Glomerular visceral epithelial cell (primary cell): ENCODE measurements at regions not wholly inside any gene's neighbourhood (a gene's known extent, or its start where the extent isn't known, plus 50 kb on each side); places are given as distances from the start of the nearest gene placed in this dataset.
A peak's percentile ranks its signal among the peaks of the same experiment; 100 is the strongest.
"Not testable (repeated sequence)": the region's sequence is repeated elsewhere in the genome, so short reads cannot be mapped to it uniquely, and the experiment has no call there.

Experiments
- DNase-seq: peaks from one replicate; pipeline ENCODE4 v3.0.0-alpha.2; 2016; ENCODE audit errors: extremely low spot score

DNA sequence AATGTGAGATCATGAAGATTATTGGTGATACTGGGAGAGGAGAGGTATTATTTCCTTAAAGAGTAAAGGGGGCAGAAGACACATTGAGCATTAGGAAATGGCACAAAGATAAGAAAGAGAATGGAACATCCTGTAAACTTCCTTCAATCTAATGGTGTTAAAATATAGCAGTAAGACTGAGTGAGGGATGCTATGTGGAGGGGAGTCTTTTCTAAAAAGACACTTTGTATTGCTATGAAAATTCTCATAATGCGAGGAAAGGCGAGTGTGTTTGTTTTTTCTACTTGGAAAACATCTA lies 405.2 kb downstream of the ARL4A start:
- no peak for DNase-seq

DNA sequence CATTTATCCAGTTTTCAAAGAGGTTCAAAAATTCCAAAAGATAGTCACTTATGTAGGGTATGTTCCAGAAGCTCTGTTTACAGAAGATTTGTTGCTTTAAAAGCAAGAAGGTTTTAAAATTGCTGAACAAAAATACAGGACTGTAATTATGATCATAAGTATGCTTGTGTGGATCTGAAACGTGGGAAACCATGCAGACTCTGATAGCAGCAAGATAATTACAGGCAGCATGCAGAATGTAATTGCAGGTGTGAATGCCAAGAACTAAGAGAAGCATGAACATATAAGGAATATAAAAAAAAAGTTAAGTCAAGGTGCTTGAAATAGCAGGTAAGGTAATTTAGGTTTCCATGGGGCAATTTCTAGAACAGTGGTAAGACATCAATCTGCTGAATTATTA lies 405.7 kb downstream of the ARL4A start:
- no peak for DNase-seq

DNA sequence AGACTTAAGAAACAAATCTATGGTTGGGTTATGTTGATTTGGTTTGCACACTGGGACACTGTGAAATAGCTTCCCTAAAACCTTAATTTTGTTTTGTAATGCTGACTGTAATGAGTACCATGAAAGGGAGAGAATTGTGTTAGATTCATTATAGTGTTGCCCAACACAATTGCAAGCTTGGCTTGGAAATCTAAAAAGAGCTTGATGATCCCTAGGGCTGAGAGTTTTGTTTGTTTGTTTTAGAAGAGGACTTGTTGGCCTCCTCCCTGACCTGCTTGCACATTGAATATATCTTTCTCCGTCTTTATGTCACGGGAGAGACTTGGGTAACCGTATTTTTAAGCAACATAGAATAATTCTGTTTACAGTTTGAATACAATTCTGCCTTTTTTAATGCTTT lies 410.1 kb downstream of the ARL4A start:
- no peak for DNase-seq

DNA sequence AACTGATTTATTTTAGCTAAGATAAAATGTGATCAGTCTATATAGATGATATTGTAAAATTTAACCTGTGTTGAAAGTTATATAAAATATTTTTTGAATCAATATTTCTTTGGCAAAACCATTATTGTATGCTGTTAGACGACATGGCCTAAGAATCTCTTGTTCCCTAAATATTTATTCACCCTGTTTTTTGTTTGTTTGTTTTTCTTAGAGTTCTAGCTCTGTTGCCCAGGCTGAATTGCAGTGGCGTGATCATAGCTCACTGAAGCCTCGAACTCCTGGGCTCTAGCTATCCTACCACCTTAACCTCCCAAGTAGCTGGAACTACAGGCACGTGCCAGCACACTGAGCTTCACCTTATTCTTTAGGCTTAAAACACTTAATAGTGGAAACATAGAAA lies 410.7 kb downstream of the ARL4A start:
- DNase-seq = no peak

DNA sequence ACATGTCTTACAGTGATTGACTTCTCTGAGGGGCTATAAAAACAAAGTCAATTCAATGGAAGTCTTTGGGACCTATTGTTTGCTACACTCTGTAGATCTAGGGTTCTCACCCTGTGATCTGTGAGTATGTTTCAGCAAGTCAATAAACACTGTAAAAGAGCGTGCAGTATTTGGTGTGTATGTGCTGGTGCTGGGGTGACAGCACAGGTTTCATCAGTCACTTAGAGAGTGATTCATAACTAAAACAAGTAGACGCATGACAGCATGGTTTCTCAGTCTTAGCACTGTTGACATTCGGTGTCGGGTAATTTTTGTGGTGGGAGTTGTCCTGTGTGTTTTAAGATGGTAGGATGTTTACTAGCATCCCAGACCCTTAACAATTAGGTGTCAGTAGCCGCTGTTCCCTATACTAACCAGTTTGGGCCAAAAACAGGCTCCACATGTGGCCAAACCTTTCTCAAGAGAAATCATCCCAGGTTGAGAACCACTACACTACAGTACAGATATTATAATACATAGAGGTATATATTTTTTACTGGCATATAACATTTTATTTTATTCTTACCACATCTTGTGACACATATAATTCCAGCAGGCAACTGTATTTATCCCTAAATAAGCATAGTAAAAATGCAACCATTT lies 411.8 kb downstream of the ARL4A start:
- peak; percentile 28 for DNase-seq

DNA sequence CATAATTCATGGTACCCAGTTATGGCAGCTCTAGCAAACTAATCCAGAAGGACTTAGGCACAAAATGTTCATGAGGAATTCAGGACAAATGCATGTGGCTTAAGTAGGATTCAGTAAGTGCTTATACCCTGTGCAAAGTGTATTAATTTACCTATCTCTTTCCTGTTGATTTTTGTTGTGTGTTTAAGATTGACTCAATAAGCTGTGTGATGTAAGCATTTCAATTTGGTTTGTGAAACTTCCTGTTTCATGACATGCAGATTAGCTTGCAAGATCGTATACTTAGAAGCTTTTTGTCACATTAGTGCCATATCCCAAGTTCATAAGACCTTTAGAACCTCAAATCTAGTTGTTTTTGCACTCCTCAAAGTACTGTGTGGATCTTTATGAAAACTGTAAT lies 416.7 kb downstream of the ARL4A start:
- no peak for DNase-seq

DNA sequence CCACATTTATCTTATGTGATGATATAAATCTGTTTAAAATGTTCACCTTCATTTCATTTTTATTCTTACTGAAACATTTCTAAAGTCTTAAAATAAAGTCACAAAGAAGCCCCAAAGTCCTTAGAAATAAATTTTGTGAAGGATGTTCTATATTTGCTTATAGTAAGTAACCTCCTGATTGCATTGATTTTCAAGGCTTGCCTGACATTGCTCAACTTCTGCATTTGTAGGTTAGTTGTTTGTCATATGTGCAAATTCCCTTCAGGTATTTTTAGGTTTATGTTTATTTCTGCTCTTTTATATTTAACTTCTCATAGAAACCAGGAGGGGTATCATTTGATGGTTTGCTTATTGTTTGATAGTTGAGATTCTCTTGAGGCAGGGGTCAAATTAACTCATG lies 417.8 kb downstream of the ARL4A start:
- no peak for DNase-seq

DNA sequence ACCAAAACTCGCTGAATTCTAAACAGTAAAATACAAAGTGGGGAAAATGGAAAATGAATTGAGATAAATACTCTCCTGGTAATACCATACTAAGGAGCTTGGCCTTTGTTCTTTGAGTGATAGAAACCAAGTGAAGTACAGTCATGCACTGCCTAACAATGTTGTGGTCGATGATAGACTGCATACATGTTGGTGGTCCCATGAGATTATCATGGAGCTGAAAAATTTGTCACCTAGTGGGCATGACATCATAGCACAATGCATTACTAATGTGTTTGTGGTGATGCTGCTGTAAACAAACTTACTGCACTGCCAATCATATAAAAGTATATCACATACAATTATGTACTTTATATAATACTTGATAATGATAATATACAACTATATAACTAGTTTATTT lies 419.1 kb downstream of the ARL4A start:
- no peak for DNase-seq

DNA sequence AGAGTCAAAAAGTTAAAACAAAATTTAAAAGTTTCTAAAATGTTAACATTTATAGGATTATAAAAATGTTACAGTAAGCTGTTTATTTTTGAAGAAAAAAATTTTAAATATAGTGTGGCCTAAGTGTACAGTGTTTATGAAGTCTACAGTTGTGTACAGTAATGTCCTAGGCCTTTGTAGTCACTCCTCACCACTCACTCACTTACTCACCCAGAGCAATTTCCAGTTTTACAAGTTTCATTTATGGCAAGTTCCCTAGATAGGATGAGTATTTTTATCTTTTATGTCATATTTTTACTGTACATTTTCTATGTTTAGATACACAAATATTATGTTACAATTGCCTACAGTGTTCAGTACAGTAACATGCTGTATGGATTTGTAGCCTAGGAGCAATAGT lies 419.9 kb downstream of the ARL4A start:
- no peak for DNase-seq

DNA sequence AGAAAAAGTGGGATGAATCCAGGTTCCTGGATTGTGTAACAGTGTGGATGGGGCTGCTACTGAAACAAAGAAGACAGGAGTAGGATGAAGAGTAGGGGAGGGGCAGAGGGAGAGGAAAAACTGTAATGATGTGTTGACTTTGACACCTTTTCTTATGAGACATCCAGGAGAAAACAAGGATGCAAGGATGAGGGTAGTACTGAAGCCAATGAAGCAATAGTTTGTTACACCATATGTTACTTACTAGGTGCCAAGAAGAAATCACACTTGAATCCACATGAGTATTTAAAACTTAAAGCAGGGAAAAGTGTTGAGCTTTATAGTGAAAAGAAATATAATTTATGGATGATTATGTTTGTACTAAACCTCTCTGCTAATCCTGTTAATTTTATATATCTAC lies 420.6 kb downstream of the ARL4A start:
- no peak for DNase-seq

DNA sequence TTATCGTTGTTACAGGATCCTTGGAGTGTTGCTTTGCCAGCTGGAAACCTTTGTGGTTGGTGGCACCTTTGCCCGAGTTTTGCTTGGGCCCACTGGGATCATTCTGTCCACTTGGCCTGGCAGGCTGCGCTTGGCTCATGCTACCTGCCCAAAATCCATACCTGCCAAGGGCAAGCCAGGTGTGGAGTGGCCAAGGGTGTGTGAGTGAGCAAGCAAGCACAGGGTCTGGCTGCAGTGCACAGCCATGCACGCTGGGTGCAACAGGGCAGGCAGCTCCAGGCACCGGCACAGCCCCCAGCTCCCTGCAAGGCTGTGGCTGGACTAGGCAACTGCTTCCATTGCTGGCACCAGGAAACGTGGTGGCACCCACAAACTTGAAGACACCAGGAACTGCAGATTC lies 421.8 kb downstream of the ARL4A start:
- DNase-seq = no peak

DNA sequence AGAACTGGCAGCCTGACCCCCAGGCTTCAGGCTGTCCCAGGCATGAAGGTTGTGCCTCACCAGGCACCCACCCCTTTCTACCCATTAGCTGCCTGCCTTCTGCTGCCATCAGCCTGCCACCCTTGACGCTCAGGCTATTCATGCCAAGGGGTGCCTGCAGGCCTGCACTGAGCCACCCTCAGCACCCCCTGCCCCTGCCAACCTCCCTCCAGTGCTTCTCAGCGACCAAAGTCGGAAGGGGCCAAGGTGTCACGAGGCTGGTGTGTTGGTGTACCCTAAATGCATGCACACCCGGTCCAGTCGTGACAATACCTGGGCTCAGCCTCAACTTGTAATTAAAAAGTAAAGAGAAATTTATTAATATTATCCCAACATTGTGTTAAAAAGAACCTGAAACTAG lies 422.7 kb downstream of the ARL4A start:
- no peak for DNase-seq

DNA sequence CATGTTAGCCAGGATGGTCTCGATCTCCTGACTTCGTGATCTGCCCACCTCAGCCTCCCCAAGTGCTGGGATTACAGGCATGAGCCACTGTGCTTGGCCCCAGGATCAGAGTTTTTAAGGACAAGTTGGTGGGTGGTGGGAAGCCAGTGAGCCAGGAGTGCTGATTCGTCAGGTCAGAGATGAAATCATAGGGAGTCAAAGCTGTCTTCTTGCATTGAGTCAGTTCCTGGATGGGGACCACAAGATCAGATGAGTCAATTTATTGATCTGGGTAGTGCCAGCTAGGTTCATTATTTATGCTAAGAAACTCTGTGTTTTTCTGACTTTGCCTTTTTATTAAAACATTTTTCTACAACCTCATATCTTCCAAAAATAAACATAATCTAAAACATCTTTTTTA lies 423.8 kb downstream of the ARL4A start:
- no peak for DNase-seq

DNA sequence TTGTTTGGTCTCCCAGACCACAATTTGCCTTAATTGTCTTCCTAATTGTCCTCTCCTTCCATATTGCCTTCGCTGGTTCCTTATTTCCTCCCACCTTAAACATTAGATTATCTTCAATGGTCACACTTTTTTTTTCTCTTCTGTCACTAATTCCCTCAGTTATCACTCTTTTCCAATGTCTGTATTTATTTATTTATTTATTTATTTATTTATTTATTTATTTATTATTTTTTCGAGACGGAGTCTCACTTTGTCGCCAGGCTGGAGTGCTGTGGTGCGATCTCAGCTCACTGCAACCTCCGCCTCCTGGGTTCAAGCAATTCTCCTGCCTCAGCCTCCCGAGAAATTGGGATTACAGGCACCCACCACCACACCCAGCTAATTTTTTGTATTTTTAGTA lies 426.8 kb downstream of the ARL4A start:
- not testable (repeated sequence) for DNase-seq

DNA sequence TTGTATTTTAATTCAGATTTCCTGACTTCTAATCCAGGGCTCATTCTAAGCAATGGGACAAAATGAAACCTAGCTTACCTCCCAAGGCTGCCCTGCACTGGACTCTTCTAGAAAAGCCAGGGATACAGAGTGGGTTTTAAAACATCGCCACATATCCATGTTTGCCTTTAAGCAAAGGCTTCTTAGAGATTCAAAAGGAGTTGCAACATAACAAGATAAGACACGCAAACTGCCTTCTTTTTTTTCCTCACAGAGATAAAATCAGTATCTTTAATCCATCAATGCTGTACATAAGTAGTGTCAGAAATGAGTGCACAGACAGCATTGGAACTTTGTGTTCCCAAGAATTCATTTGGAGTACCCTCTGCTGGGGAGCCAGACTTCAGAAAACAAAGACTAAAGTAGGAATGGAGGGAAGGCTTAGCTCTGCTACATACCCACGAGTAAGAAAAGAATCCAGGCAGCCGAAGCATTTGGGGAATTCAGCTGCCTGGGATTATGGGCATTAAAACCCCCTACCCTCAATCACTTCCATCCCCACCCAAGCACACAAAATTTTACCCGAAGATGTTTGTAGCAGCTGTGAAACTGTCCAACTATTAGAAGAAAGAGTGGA lies 427.8 kb downstream of the ARL4A start:
- DNase-seq = no peak

DNA sequence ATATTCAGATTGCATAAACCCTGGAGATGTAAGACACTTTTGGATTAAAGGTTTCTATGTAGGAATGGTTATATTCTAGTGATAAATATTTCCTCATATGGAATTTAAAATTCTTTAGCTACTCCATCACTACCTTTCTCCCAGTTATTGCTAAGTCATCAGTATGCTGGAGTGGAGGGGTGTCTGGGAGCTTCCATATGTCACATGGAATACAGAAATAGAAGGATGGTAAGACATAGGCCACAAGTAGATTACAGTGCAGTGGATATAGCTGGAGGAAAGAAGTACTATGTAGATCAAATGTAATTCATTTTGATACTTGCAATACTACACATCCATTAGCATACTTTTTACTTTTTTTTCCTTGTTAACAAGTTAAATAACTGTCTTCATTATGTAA lies 428.4 kb downstream of the ARL4A start:
- DNase-seq = no peak

DNA sequence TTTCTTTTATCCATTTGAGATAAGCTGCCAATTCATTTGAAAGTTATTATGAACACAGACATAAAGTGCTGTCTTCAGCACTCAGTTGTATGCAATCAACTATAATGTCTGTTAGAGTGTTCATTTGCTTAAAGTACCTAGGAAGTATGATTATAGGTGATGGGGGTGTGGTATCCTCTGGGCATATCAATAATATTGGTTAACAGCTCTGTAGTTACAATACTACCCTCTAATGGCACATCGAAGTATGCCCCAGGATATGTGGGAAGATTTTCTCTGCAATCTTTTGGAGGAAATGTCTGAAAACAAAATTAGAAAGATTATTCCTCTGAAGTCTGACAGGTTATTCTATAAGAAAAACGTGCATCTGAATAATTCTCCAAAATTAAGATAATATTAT lies 429.7 kb downstream of the ARL4A start:
- peak; percentile 2 for DNase-seq

DNA sequence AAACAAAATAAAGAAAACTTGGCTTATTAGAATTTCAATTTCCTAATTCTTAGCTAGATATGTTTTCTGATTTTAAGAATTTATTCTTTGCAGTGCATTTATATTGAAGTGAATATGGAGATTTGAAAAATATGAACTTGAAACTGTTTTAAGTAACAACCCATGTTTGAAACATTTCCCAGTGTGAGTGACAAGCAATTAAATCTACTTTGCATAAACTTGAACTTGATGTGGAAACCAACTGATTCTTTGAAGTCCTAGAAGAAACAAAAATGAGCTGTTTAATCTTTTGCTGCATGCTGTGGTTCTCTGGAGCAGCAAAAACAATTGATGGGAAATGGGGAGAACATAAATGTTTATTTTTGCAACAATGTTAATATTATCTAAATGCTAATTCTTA lies 430.2 kb downstream of the ARL4A start:
- no peak for DNase-seq

DNA sequence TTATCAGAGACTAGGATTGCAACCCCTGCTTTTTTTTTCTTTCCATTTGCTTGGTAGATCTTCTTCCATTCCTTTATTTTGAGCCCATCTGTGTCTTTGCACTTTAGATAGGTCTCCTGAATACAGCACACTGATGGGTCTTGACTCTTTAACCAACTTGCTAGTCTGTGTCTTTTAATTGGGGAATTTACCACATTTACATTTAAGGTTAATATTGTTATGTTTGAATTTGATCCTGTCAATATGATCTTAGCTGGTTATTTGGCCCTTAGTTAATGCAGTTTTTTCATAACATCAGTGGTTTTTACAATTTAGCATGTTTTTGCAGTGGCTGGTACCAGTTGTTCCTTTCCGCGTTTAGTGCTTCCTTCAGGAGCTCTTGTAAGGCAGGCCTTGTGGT lies 437.2 kb downstream of the ARL4A start:
- DNase-seq = not testable (repeated sequence)

DNA sequence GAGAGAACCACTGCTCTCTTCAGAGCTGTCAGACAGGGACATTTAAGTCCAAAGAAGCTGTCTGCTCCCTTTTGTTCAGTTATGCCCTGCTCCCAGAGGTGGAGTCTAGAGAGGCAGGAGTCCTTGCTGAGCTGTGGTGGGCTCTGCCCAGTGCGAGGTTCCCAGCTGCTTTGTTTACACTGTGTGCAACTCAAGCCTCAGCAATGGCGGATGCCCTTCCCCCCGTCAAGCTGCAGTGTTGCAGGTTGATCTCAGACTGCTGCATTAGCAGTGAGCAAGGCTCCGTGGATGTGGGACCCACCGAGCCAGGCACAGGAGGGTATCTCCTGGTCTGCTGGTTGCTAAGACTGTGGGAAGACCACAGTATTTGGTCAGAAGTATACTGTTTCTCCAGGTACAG lies 438.9 kb downstream of the ARL4A start:
- DNase-seq = no peak

DNA sequence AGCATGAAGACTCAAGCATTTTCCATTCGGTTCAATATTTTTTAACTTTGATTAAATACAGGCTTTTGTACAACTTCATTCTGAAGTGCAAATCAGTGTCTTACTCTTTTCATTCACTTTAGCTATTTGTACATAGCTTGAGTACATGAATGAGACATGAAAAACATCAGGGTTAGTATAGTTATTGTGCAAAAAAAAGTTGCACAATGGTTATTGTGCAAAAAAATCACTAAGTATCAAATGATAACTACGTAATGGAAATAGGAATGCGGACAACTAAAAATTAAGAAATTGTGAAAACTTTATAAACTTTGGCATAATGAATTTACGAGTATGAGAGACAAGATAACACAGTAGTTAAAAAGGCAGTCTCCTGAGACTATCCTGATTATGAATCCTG lies 442.9 kb downstream of the ARL4A start:
- no peak for DNase-seq

DNA sequence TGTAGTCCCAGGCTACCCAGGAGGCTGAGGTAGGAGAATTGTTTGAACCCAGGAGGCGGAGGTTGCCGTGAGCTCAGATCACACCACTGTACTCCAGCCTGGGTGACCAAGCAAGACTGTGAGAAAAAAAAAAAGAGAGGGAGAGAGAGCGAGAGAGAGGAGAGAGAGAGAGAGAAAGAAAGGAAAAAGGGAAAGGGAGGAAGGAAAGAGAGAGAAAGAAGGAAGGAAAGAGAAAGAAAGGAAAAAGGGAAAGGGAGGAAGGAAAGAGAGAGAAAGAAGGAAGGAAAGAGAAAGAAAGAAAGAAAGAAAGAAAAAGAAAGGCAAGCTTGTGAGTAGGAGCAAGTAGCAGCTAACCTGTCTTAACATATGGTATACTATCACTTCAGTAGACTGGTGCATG lies 443.5 kb downstream of the ARL4A start:
- not testable (repeated sequence) for DNase-seq

DNA sequence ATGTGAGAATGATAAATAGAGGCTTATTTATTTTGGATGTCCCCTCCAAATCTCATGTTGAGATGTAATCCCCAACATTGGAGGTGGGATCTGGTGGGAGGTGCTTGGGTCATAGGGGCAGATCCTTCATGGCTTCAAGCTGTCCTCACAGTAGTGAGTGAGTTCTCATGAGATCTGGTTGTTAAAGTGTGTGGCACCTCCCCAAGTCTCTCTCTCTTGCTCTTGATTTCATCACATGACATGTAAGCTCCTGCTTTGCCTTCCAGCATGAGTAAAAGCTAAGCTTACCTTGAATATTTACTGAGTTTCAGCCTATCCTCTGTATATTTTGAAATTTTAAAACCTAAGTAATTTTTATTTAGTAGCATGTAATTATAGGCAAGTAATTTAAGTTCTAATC lies 444.9 kb downstream of the ARL4A start:
- no peak for DNase-seq

DNA sequence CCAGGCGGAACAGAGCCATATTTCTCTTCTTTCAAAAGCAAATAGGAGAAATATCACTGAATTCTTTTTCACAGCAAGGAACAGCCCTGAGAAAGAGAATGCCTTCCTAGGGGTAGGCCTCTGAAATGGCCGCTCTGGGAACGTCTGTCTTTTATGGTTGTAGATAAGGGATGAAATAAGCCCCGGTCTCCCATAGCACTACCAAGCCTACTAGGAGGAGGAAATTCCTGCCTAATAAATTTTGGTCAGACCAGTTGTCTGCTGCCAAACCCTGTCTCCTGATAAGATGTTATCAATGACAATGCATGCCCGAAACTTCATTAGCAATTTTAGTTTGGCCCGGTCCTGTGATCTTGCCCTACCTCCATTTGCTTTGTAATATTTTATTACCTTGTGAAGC lies 448.9 kb downstream of the ARL4A start:
- DNase-seq = not testable (repeated sequence)
